Nephron (organoid): ENCODE measurements at regions not wholly inside any gene's neighbourhood (a gene's known extent, or its start where the extent isn't known, plus 50 kb on each side); places are given as distances from the start of the nearest gene placed in this dataset.

Source experiments
- H3K27ac Mint-ChIP-seq, 3 experiments: 2 replicates each; pipeline ENCODE4 v1.8.0; 2020; ENCODE audit warnings: mixed read lengths in 3 of 3, mild to moderate bottlenecking in 2 of 3, moderate library complexity in 1 of 3
- H3K27me3 Mint-ChIP-seq: 2 replicates; pipeline ENCODE4 v1.8.0; 2021; ENCODE audit warnings: low read depth, mild to moderate bottlenecking, moderate library complexity, mixed read lengths
- H3K36me3 Mint-ChIP-seq: 2 replicates; pipeline ENCODE4 v1.8.0; 2020; ENCODE audit warnings: low read depth, mixed read lengths
- H3K4me1 Mint-ChIP-seq: 2 replicates; pipeline ENCODE4 v1.8.0; 2020; ENCODE audit warnings: mixed read lengths
- H3K4me3 Mint-ChIP-seq, 3 experiments: 2 replicates each; pipeline ENCODE4 v1.8.0; 2020; ENCODE audit warnings: mild to moderate bottlenecking in 3 of 3, mixed read lengths in 3 of 3, moderate library complexity in 2 of 3
- H3K9me3 Mint-ChIP-seq: 2 replicates; pipeline ENCODE4 v1.8.0; 2020; ENCODE audit warnings: mixed read lengths
- CTCF ChIP-seq, 3 experiments: fragments of 200-600 bp; sonication (generic); IDR thresholded peaks; one replicate each; pipeline ENCODE4 v1.5.0; 2021; ENCODE audit warnings: antibody characterized with exemption in 3 of 3; ENCODE audit not compliant: unreplicated experiment in 3 of 3

GRCh38 chr5:117089001-117089400 lies 514.4 kb upstream of the SEMA6A start:
- H3K4me3 Mint-ChIP-seq, result no peak overlapping the region
- H3K9me3 Mint-ChIP-seq, result no peaks in the 10 kb centered on the region
- no peaks in the 10 kb centered on the region for H3K36me3 Mint-ChIP-seq
- no peak overlapping the region for H3K27ac Mint-ChIP-seq
- H3K4me1 Mint-ChIP-seq, result peaks cover 21% of the 10 kb centered on the region
- TF ChIP-seq CTCF (IDR thresholded peaks at IDR 0.05; ENCODE audit: unreplicated experiment in 3 of 3), result no peak
- no peaks in the 10 kb centered on the region for H3K27me3 Mint-ChIP-seq

GRCh38 chr5:117088176-117088575 lies 513.6 kb upstream of the SEMA6A start:
- H3K27me3 Mint-ChIP-seq, result no peaks in the 10 kb centered on the region
- TF ChIP-seq CTCF (IDR thresholded peaks at IDR 0.05; ENCODE audit: unreplicated experiment in 3 of 3), result no peak
- H3K27ac Mint-ChIP-seq, result no peak overlapping the region
- no peak overlapping the region for H3K4me3 Mint-ChIP-seq
- H3K36me3 Mint-ChIP-seq, result no peaks in the 10 kb centered on the region
- peaks cover 29% of the 10 kb centered on the region for H3K4me1 Mint-ChIP-seq
- no peaks in the 10 kb centered on the region for H3K9me3 Mint-ChIP-seq

DNA sequence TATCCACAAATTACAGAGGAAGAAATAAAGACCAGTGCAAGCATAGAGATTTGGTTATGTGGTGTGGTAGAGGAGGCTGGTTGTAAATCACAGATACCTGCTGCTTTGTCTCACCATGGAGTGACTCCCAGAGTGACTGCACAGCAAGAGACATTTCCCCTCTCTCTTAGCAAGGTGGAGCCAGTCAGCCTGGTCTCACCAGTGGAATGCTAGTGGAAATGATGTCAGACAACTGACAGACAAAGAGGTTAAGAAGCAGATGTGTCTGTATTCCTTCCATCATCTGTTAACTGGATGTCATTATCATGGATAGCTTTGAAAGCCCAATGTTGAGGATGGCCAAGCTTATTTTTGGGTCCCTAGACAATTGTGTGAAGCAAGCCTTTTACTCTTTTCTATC lies 509.4 kb upstream of the SEMA6A start:
- TF ChIP-seq CTCF (IDR thresholded peaks at IDR 0.05; ENCODE audit: unreplicated experiment in 3 of 3), result no peak
- Mint-ChIP-seq H3K9me3 (no peaks in the 10 kb centered on the region), H3K27me3 (no peaks in the 10 kb centered on the region), H3K36me3 (no peaks in the 10 kb centered on the region), H3K4me1 (peaks cover 46% of the 10 kb centered on the region), H3K27ac (peak overlapping the region in 2 of 3 experiments; percentile 45 to 56), H3K4me3 (no peak overlapping the region)

- H3K9me3 Mint-ChIP-seq, result no peaks in the 10 kb centered on the region
- no peaks in the 10 kb centered on the region for H3K36me3 Mint-ChIP-seq
- TF ChIP-seq CTCF (IDR thresholded peaks at IDR 0.05; ENCODE audit: unreplicated experiment in 3 of 3), result no peak
- H3K27me3 Mint-ChIP-seq, result no peaks in the 10 kb centered on the region
- H3K27ac Mint-ChIP-seq, result peak overlapping the region in 2 of 3 experiments; percentile 47 to 59
- H3K4me1 Mint-ChIP-seq, result peaks cover 46% of the 10 kb centered on the region
- no peak overlapping the region for H3K4me3 Mint-ChIP-seq
Observed at GRCh38 chr5:117082977-117083376, 508.4 kb upstream of the SEMA6A start.

DNA sequence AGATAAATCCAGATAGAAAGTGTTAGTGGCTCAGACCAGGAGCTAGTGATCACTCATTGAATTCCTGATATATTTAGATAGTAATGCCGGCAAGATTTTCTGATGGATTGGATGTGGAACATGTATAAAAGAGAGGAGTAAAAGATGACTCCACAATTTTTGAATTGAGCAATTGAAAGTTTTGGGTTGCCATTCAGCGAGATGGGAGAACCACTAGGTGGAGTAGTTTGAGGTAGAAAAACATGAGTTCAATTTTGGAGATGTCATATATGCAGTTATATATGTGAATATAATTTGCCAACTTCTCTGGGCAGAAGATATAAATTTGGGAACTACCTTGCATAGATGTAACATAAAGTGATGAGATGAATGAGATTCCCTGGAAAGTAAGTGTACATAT lies 502.5 kb upstream of the SEMA6A start:
- Mint-ChIP-seq H3K4me1 (peaks cover 8% of the 10 kb centered on the region), H3K9me3 (peaks cover under 1% of the 10 kb centered on the region), H3K27ac (no peak overlapping the region), H3K36me3 (no peaks in the 10 kb centered on the region), H3K27me3 (no peaks in the 10 kb centered on the region), H3K4me3 (no peak overlapping the region)
- TF ChIP-seq CTCF (IDR thresholded peaks at IDR 0.05; ENCODE audit: unreplicated experiment in 3 of 3), result peak in 2 of 3 experiments; percentile 10 to 31

- Mint-ChIP-seq H3K9me3 (peaks cover 16% of the 10 kb centered on the region), H3K36me3 (peaks cover 4% of the 10 kb centered on the region), H3K27me3 (no peaks in the 10 kb centered on the region), H3K4me1 (no peaks in the 10 kb centered on the region), H3K27ac (no peak overlapping the region), H3K4me3 (no peak overlapping the region)
- no peak for TF ChIP-seq CTCF (IDR thresholded peaks at IDR 0.05; ENCODE audit: unreplicated experiment in 3 of 3)
Observed at GRCh38 chr5:117072439-117072838, 497.8 kb upstream of the SEMA6A start.
